ENCODE measurements at regions not wholly inside any gene's neighbourhood (a gene's known extent, or its start where the extent isn't known, plus 50 kb on each side); places are given as distances from the start of the nearest gene placed in this dataset.

GRCh38 chr14:32006263-32007110, 70.6 kb upstream of the ARHGAP5 start:
- no peak for DNase-seq

- DNase-seq = no peak
Measured at GRCh38 chr14:32007755-32008362, 69.2 kb upstream of the ARHGAP5 start.

GRCh38 chr14:32008602-32009193, 68.4 kb upstream of the ARHGAP5 start:
- DNase-seq = no peak

GRCh38 chr14:32009221-32009975, 67.7 kb upstream of the ARHGAP5 start:
- DNase-seq = no peak

- no peak for DNase-seq
Measured at GRCh38 chr14:32009976-32010581, 67.0 kb upstream of the ARHGAP5 start.

GRCh38 chr14:32010604-32011125, 66.4 kb upstream of the ARHGAP5 start:
- DNase-seq = no peak

- DNase-seq = no peak
Measured at GRCh38 chr14:32011225-32011624, 65.9 kb upstream of the ARHGAP5 start.

DNA sequence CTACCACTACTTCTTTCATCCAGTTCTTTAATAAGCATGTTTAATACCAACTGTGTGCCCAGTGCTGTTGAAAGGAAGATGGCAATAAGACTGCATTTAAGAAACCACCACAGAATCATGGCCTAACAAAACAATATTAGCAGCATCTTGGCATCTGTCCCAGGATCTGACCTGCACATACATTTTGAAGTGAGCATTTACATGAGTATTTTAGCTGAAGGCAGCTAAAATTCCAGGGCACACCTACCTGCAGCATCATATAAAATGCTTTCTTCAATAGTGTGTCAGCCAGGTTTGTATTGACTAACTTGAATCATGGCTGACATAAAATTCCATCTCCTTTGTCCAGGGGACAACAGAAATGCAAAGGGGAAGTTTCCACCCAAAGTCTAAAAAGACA, 65.0 kb upstream of the ARHGAP5 start:
- DNase-seq = no peak

DNA sequence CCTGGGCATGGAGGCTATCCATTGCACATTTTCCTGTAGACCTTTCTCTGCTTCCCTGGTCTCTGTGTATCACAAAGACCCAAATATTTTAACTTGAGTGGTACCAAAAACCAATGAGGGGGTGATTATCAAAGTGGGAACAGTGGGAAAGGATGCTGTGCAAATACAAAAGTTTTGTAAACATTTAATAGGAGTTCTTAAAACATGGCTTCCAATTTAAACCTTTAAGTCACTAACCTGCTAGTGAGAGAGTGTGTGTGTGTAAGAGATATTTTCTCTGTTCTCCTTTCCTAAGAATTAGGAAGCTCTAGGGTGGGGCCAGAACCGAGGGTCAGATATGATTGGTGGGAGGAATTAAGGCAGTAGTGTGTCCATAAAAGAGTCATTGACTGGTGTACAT, 64.5 kb upstream of the ARHGAP5 start:
- DNase-seq = no peak

DNA sequence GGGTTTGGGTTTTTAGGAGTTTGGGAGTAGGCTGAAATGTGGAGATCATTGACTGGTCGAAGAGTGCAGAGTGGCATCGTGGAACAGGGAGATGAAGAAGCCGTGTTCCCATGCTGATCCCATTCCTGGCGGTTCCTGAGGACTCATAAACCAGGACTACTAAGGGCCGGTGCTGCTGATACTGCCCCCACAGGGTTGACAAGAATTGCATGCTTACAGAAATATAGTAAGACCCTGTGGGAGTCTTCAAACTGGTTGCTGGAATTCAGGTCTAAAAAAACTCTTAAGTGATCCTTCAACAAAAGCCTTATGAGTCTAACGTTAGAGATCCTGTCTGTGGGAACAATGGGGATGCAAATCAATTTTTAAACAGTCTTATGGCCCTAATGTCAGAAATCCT, 64.0 kb upstream of the ARHGAP5 start:
- DNase-seq = no peak

DNA sequence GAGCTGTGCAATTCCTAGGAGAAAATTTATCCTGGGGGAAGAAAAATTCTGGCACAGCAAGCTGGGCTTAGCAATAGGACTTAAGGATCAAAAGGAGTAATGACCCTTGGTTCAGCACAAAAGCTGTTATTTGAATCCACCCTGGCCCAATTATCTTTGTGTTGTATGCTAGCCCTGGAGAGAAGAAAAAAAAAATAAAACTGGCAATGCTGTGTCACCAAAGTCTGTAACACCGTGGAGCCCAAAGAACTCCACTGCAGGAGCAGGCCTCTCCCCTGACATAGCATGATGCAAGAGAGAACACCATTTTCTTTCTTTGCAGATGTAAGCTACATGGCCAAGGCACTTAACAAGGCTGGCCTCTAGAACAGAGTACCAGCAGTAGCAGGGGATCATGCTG, 63.0 kb upstream of the ARHGAP5 start:
- DNase-seq = no peak

DNA sequence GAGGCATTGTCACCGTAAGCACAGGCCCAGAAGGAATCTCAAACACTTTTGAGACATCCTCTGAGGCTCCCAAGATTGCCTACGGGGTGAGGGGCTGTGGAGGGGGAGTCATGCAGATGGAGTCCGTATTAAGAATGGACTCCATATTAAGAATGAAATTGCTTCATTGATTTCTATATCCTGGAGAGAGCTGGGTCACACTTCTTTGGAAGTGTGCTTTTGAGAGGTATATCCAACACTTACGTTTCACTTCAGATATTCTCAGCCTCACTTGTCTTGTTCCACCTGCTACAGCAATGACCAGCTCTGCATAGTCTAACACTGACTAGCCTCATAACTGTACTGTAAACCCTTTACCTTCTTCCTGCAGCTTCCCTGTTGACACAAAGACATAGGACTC, 62.6 kb upstream of the ARHGAP5 start:
- DNase-seq = no peak

DNA sequence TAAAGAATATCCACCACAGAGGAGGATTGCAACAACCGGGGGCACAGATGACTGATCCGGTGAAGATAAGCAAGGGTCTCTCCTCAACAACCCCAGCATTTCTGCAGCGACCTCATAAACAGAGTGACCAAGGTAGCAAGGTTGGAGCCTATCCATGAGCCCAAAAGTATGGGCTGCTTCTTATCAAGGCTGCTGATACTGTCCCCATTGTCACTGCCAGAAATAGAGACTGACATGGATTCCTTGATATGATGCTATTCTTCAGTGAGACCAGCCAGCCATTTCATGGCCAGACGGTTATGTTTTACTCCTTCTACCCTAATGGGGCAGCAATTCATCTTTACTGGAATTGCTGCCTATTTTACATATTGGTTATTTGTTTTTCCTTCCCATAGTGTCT, 61.9 kb upstream of the ARHGAP5 start:
- no peak for DNase-seq

GRCh38 chr14:32017587-32017986, 59.5 kb upstream of the ARHGAP5 start:
- no peak for DNase-seq

GRCh38 chr14:32018391-32019092, 58.6 kb upstream of the ARHGAP5 start:
- DNase-seq = no peak

DNA sequence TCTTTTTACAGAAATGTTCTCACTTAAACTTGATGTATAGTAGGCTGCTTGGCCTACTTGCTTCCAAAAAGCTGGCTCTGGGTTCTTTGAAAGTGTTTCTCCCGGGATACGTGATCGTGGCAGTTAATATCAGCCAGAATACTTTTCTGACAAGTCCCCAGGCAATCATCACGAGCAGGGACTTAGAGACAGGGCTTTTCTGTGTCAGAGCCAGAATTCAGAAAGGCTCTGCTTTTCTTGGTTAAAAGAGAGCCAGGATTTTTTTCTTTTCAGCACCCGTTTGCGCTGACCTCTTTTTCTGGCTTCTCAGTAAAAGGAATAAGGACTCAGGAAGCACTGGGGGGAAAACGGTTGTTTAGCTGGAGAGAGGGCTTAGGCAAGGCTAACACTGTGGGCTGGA, 57.8 kb upstream of the ARHGAP5 start:
- no peak for DNase-seq

- no peak for DNase-seq
Measured at GRCh38 chr14:32020882-32021281, 56.2 kb upstream of the ARHGAP5 start.

DNA sequence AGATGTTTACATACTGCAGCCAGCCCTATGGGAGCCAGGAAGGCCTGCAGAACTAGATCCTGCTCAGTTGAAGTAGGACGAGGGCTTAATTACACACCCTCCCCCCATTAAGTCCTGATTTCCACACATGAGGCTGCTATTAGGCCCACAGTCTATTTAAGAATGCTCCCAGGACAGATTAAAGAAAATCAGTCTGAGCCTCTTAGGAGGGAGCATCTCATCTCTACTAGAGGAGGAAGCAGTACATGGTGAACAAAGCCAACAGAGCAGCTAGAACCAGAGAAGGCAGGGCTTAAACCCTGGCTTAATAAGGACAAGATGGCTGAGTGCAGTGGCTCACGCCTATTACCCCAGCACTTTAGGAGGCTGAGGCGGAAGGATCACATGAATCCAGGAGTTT, 55.8 kb upstream of the ARHGAP5 start:
- DNase-seq = no peak

DNA sequence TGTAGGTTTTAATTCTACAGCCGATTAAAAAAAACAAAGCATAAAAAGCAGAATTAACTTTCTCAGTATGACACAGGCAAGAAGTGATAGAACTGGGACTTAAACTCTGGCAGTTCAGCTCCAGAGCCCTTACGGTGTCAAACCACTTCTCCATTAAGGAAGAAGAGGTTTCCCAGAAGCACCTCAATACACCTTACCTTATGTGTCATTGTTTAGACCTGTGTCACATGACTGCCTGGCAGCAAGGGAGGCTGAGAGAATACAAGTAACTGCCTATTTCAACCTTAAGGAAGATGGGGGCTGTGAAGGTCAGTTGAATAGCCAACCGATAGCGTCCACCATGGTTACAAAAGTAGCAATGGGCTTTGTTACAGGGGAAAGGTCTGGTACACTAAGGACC, 54.6 kb upstream of the ARHGAP5 start:
- no peak for DNase-seq

DNA sequence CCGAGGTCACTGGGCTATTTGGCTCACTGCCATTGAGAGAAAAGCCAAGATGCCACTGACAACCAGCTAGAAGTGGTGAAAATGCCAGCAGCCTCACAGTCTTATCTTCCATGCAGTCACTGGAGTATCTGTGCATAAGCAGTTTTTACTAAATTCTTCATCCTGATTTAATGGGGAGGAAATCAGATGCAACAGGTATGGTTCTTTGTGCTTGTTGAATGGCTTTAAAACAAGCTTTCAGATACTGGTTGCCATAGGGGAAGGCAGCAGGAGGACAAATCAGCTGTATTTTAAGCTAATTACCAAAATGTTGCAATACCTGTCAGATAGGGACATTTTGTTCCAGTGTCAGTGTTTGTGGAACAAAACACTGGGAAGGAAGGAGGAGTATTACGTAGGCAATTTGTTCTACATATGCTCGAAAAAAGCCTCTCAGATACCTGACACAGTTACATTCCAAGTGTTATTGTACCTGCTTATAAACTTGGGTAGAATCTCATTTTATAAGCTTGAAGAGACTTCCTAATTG, 54.1 kb upstream of the ARHGAP5 start:
- DNase-seq = no peak

DNA sequence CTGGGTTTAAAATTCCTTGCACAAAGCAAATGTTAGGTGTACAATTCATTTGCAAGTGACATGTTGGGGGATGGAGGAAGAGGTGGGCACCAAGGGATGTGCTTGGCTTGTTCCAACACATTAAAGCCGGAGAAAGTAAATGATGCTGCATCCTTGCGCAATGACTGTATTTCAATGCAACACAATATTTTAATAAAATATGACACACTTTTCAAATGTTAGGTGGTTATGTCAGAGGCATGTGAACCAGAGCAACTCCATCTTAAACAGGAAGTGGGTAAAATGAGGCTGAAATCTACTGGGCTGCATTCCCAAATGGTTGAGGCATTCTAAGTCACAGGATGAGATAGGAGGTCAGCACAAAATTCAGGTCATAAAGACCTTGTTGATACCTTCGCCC, 53.6 kb upstream of the ARHGAP5 start:
- no peak for DNase-seq

Measured in stimulated activated CD4-positive, alpha-beta T cell treated with anti-CD3 and anti-CD28 coated beads, Interleukin-1b, Interleukin-23, amount 100 ng/mL, for 48 hours (primary cell).